GM21825 (cell line): ENCODE measurements at regions not wholly inside any gene's neighbourhood (a gene's known extent, or its start where the extent isn't known, plus 50 kb on each side); places are given as distances from the start of the nearest gene placed in this dataset.

Source experiments
- ATAC-seq: cut with Tn5 transposase; IDR thresholded peaks from one replicate; pipeline ENCODE4 v1.9.1; 2021; ENCODE audit warnings: mild to moderate bottlenecking, moderate library complexity; ENCODE audit not compliant: unreplicated experiment

GRCh38 chr6:120671519-120671918, 662.8 kb downstream of the TBC1D32 start:
- no peak for ATAC-seq

GRCh38 chr6:120652506-120652905, 681.8 kb downstream of the TBC1D32 start:
- no peak for ATAC-seq

GRCh38 chr6:120648713-120649112, 685.6 kb downstream of the TBC1D32 start:
- ATAC-seq, result no peak

- ATAC-seq, result no peak
Observed at GRCh38 chr6:120646101-120646500, 688.2 kb downstream of the TBC1D32 start.

GRCh38 chr6:120632975-120633374, 701.3 kb downstream of the TBC1D32 start:
- ATAC-seq, result no peak

GRCh38 chr6:120627612-120628011, 706.7 kb downstream of the TBC1D32 start:
- ATAC-seq, result no peak

- ATAC-seq, result no peak
Observed at GRCh38 chr6:120622127-120622631, 712.1 kb downstream of the TBC1D32 start.

GRCh38 chr6:120620900-120621299, 713.4 kb downstream of the TBC1D32 start:
- no peak for ATAC-seq

- no peak for ATAC-seq
Observed at GRCh38 chr6:120615238-120615637, 719.0 kb downstream of the TBC1D32 start.

- ATAC-seq, result no peak
Observed at GRCh38 chr6:120614723-120615122, 719.6 kb downstream of the TBC1D32 start.

- ATAC-seq, result no peak
Observed at GRCh38 chr6:120608826-120609225, 725.5 kb downstream of the TBC1D32 start.

GRCh38 chr6:120606743-120607142, 727.5 kb downstream of the TBC1D32 start:
- ATAC-seq, result no peak

GRCh38 chr6:120604510-120604909, 729.8 kb downstream of the TBC1D32 start:
- no peak for ATAC-seq

GRCh38 chr6:120590611-120591010, 743.7 kb downstream of the TBC1D32 start:
- no peak for ATAC-seq

- no peak for ATAC-seq
Observed at GRCh38 chr6:120588424-120588823, 745.9 kb downstream of the TBC1D32 start.

GRCh38 chr6:120587381-120587780, 746.9 kb downstream of the TBC1D32 start:
- no peak for ATAC-seq

- no peak for ATAC-seq
Observed at GRCh38 chr6:120584111-120584760, 750.0 kb downstream of the TBC1D32 start.

GRCh38 chr6:120576061-120576460, 758.2 kb downstream of the TBC1D32 start:
- ATAC-seq, result no peak

GRCh38 chr6:120569714-120570113, 764.6 kb downstream of the TBC1D32 start:
- ATAC-seq, result no peak

- no peak for ATAC-seq
Observed at GRCh38 chr6:120564779-120565178, 769.5 kb downstream of the TBC1D32 start.

- ATAC-seq, result no peak
Observed at GRCh38 chr6:120558294-120558693, 776.0 kb downstream of the TBC1D32 start.

- ATAC-seq, result no peak
Observed at GRCh38 chr6:120557554-120557953, 776.7 kb downstream of the TBC1D32 start.

- no peak for ATAC-seq
Observed at GRCh38 chr6:120556491-120556890, 777.8 kb downstream of the TBC1D32 start.
